Smooth muscle cell of the brain vasculature (primary cell): ENCODE measurements at regions not wholly inside any gene's neighbourhood (a gene's known extent, or its start where the extent isn't known, plus 50 kb on each side); places are given as distances from the start of the nearest gene placed in this dataset.
A peak's percentile ranks its signal among the peaks of the same experiment; 100 is the strongest.

Experiments used
- DNase-seq: peaks from one replicate; pipeline ENCODE4 v3.0.0-alpha.2; 2012; ENCODE audit warnings: low read depth, low spot score

- DNase-seq: no peak
Measured at GRCh38 chr10:59085711-59086502, 90.5 kb upstream of the PHYHIPL start.

- DNase-seq: no peak
Measured at GRCh38 chr10:59087486-59087885, 89.0 kb upstream of the PHYHIPL start.

- DNase-seq: no peak
Measured at GRCh38 chr10:59088912-59089573, 87.4 kb upstream of the PHYHIPL start.

- no peak for DNase-seq
Measured at GRCh38 chr10:59090817-59091622, 85.4 kb upstream of the PHYHIPL start.

- DNase-seq: no peak
Measured at GRCh38 chr10:59093461-59093860, 83.0 kb upstream of the PHYHIPL start.

GRCh38 chr10:59096631-59097030 lies 79.8 kb upstream of the PHYHIPL start:
- no peak for DNase-seq

GRCh38 chr10:59098387-59098786 lies 78.1 kb upstream of the PHYHIPL start:
- DNase-seq: peak; percentile 31

GRCh38 chr10:59098831-59099452 lies 77.5 kb upstream of the PHYHIPL start:
- DNase-seq: no peak

- DNase-seq: no peak
Measured at GRCh38 chr10:59099481-59099880, 77.0 kb upstream of the PHYHIPL start.

- DNase-seq: no peak
Measured at GRCh38 chr10:59102394-59102793, 74.0 kb upstream of the PHYHIPL start.

- DNase-seq: no peak
Measured at GRCh38 chr10:59104186-59104585, 72.3 kb upstream of the PHYHIPL start.

GRCh38 chr10:59106441-59106840 lies 70.0 kb upstream of the PHYHIPL start:
- DNase-seq: no peak

- no peak for DNase-seq
Measured at GRCh38 chr10:59107147-59107546, 69.3 kb upstream of the PHYHIPL start.

- no peak for DNase-seq
Measured at GRCh38 chr10:59108296-59108870, 68.1 kb upstream of the PHYHIPL start.

- no peak for DNase-seq
Measured at GRCh38 chr10:59108886-59109288, 67.6 kb upstream of the PHYHIPL start.

GRCh38 chr10:59109826-59110225 lies 66.6 kb upstream of the PHYHIPL start:
- DNase-seq: no peak

- no peak for DNase-seq
Measured at GRCh38 chr10:59124187-59124586, 52.3 kb upstream of the PHYHIPL start.

GRCh38 chr10:59125666-59126065 lies 50.8 kb upstream of the PHYHIPL start:
- DNase-seq: no peak

- no peak for DNase-seq
Measured at GRCh38 chr10:59126261-59126660, 50.2 kb upstream of the PHYHIPL start.
